ENCODE measurements at regions not wholly inside any gene's neighbourhood (a gene's known extent, or its start where the extent isn't known, plus 50 kb on each side); places are given as distances from the start of the nearest gene placed in this dataset.

DNA sequence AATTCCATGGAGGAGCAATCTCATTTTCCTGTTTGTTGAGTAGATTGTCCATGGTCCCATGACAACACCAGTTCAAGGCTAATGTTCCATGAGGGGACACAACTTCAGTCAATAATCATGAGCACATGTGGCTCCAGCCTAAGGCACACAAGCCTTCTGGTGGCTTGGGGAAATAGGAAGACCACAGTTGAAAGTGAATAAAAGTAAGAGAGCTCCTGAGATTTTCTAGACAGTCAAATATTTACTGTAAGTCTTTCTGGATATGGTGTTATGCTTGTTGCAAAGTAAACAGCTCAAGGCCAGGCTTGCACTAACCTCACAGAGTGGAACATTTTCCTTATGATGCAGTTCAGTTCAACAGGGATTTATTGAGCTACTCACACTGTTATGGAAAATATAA is 206.9 kb upstream of the SLC38A2 start:
- Histone ChIP-seq H3K27me3 (replicated peaks; ENCODE audit: control insufficient read depth, insufficient read depth, low read length) (no peaks in the 10 kb centered on the region), H3K9me3 (0 out of 2 replicates have a peak, but pooled peaks cover 6% of the 10 kb centered on the region), H3K4me3 (ENCODE audit: low read depth, low read length) (no peak overlapping the region), H3K4me1 (no peaks in the 10 kb centered on the region), H3K36me3 (ENCODE audit: control insufficient read depth, insufficient read depth, low read length) (no peaks in the 10 kb centered on the region)
- H3K4me1 Mint-ChIP-seq (ENCODE audit: low read depth, unreplicated experiment), result peaks cover 4% of the 10 kb centered on the region
- peaks cover 18% of the 10 kb centered on the region for H3K9me3 Mint-ChIP-seq (ENCODE audit: unreplicated experiment)
- no peak overlapping the region for H3K4me3 Mint-ChIP-seq (ENCODE audit: unreplicated experiment)
- BruUV-seq (replicated peaks), result no TSS peak
- intact Hi-C loops (cut with micrococcal nuclease; ENCODE audit: unreplicated experiment), result no loop called here
- H3K36me3 Mint-ChIP-seq (ENCODE audit: insufficient read depth, unreplicated experiment), result no peaks in the 10 kb centered on the region
- H3K27me3 Mint-ChIP-seq (ENCODE audit: insufficient read depth, unreplicated experiment), result no peaks in the 10 kb centered on the region
- POLR2A ChIA-PET, result no interaction called here
- H3K27ac Mint-ChIP-seq (ENCODE audit: unreplicated experiment), result no peak overlapping the region
- no peak for TF ChIP-seq CTCF (IDR thresholded peaks at IDR 0.05; ENCODE audit: insufficient read depth in 1 of 2, low read depth in 1 of 2, low read length in 1 of 2, severe bottlenecking in 1 of 2, unreplicated experiment in 1 of 2)
- no peak for DNase-seq
- CTCF ChIA-PET, result no interaction called here

DNA sequence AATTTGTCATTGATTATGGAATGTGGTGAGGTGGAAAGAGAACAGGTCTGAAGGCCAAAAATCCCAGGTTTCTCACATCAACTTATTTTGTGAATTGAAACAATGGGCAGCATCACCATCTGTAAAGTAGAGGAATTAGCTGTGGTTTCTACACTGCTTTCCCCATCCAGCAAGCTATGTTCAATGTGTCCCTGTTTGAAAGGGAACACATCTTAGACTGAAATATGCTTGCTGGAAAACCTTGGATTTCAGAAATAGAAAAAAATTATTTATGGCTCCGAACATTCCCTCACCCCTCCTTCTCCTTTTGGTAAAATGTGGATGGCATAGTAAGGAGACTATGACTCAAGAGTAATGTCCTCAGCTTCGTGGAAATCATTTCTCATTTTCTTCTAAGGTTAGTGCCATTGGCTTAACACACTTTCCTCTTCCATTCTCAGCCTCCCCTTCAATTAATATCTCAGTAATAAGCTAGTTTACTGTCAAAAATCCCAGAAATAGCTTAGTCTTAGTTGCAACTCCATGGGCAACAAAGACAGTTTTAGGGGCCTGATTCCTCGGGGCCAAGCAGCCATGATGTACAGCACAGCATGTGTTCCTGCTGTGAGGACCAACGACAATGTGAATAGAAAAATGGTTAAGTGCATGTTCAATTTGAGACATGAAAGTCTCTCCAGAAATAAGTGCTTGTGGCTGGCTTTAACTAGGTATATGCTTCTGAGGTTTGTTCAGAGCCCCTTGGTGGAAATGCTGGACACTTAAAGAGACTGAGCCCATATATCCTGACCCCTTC is 205.8 kb upstream of the SLC38A2 start:
- ChIA-PET CTCF (no interaction called here), POLR2A (no interaction called here)
- H3K36me3 Mint-ChIP-seq (ENCODE audit: insufficient read depth, unreplicated experiment), result no peaks in the 10 kb centered on the region

More for the DNA sequence above, 205.8 kb upstream of the SLC38A2 start:
- H3K9me3 ChIP-seq, result 0 out of 2 replicates have a peak, but pooled peaks cover 6% of the 10 kb centered on the region
- BruUV-seq (replicated peaks), result no TSS peak
- no peak overlapping the region for H3K4me3 ChIP-seq (ENCODE audit: low read depth, low read length)
- no peaks in the 10 kb centered on the region for H3K36me3 ChIP-seq (ENCODE audit: control insufficient read depth, insufficient read depth, low read length)
- Mint-ChIP-seq H3K27me3 (ENCODE audit: insufficient read depth, unreplicated experiment) (no peaks in the 10 kb centered on the region), H3K27ac (ENCODE audit: unreplicated experiment) (no peak overlapping the region), H3K4me1 (ENCODE audit: low read depth, unreplicated experiment) (peaks cover 4% of the 10 kb centered on the region), H3K4me3 (ENCODE audit: unreplicated experiment) (no peak overlapping the region), H3K9me3 (ENCODE audit: unreplicated experiment) (peaks cover 7% of the 10 kb centered on the region)
- no peaks in the 10 kb centered on the region for H3K4me1 ChIP-seq
- intact Hi-C loops (cut with micrococcal nuclease; ENCODE audit: unreplicated experiment), result no loop called here
- DNase-seq, result no peak
- H3K27me3 ChIP-seq (replicated peaks; ENCODE audit: control insufficient read depth, insufficient read depth, low read length), result no peaks in the 10 kb centered on the region
- no peak for TF ChIP-seq CTCF (IDR thresholded peaks at IDR 0.05; ENCODE audit: insufficient read depth in 1 of 2, low read depth in 1 of 2, low read length in 1 of 2, severe bottlenecking in 1 of 2, unreplicated experiment in 1 of 2)
